DMS53 (cell line): ENCODE measurements at regions not wholly inside any gene's neighbourhood (a gene's known extent, or its start where the extent isn't known, plus 50 kb on each side); places are given as distances from the start of the nearest gene placed in this dataset.

Experiments
- DNase-seq: peaks from one replicate; lab custom pipeline; 2025; lab: John Stamatoyannopoulos, UW

- no peak for DNase-seq
Measured at GRCh38 chr10:31754803-31755624, 173.6 kb downstream of the ARHGAP12 start.

- no peak for DNase-seq
Measured at GRCh38 chr10:31753681-31754080, 174.9 kb downstream of the ARHGAP12 start.

- no peak for DNase-seq
Measured at GRCh38 chr10:31752170-31752569, 176.5 kb downstream of the ARHGAP12 start.

GRCh38 chr10:31751738-31752080, 176.9 kb downstream of the ARHGAP12 start:
- no peak for DNase-seq

GRCh38 chr10:31751051-31751737, 177.4 kb downstream of the ARHGAP12 start:
- no peak for DNase-seq

- DNase-seq, result peak; percentile 58
Measured at GRCh38 chr10:31749981-31750840, 178.4 kb downstream of the ARHGAP12 start.

- DNase-seq, result peak; percentile 49
Measured at GRCh38 chr10:31749301-31749700, 179.3 kb downstream of the ARHGAP12 start.

- DNase-seq, result peak; percentile 69
Measured at GRCh38 chr10:31745612-31746376, 182.8 kb downstream of the ARHGAP12 start.

- DNase-seq, result no peak
Measured at GRCh38 chr10:31744025-31744424, 184.6 kb downstream of the ARHGAP12 start.

- DNase-seq, result no peak
Measured at GRCh38 chr10:31742255-31742654, 186.4 kb downstream of the ARHGAP12 start.

GRCh38 chr10:31741473-31741872, 187.2 kb downstream of the ARHGAP12 start:
- no peak for DNase-seq

- DNase-seq, result no peak
Measured at GRCh38 chr10:31739711-31740110, 188.9 kb downstream of the ARHGAP12 start.

GRCh38 chr10:31739146-31739545, 189.5 kb downstream of the ARHGAP12 start:
- DNase-seq, result no peak

GRCh38 chr10:31731711-31732110, 196.9 kb downstream of the ARHGAP12 start:
- no peak for DNase-seq

- peak; percentile 12 for DNase-seq
Measured at GRCh38 chr10:31730776-31731175, 197.9 kb downstream of the ARHGAP12 start.

GRCh38 chr10:31728698-31729224, 199.9 kb downstream of the ARHGAP12 start:
- no peak for DNase-seq

GRCh38 chr10:31725436-31725835, 203.2 kb downstream of the ARHGAP12 start:
- no peak for DNase-seq

- no peak for DNase-seq
Measured at GRCh38 chr10:31724296-31724695, 204.3 kb downstream of the ARHGAP12 start.

- DNase-seq, result no peak
Measured at GRCh38 chr10:31723106-31723750, 205.4 kb downstream of the ARHGAP12 start.

- DNase-seq, result no peak
Measured at GRCh38 chr10:31721096-31721495, 207.5 kb downstream of the ARHGAP12 start.

GRCh38 chr10:31720546-31720945, 208.1 kb downstream of the ARHGAP12 start:
- no peak for DNase-seq
